HG03108 (cell line): ENCODE measurements at regions not wholly inside any gene's neighbourhood (a gene's known extent, or its start where the extent isn't known, plus 50 kb on each side); places are given as distances from the start of the nearest gene placed in this dataset.

ENCODE experiments used
- ATAC-seq: cut with Tn5 transposase; IDR thresholded peaks from one replicate; pipeline ENCODE4 v1.9.1; 2021; ENCODE audit warnings: moderate library complexity; ENCODE audit not compliant: unreplicated experiment

- no peak for ATAC-seq
Measured at GRCh38 chr2:63658176-63658968, 69.6 kb downstream of the MDH1 start.

GRCh38 chr2:63660060-63660459 is 71.3 kb downstream of the MDH1 start:
- no peak for ATAC-seq

- ATAC-seq: no peak
Measured at GRCh38 chr2:63661076-63661475, 72.3 kb downstream of the MDH1 start.

GRCh38 chr2:63662028-63662804 is 73.5 kb downstream of the MDH1 start:
- ATAC-seq: no peak

GRCh38 chr2:63663013-63663864 is 74.5 kb downstream of the MDH1 start:
- ATAC-seq: no peak

GRCh38 chr2:63665091-63665490 is 76.3 kb downstream of the MDH1 start:
- ATAC-seq: no peak

- no peak for ATAC-seq
Measured at GRCh38 chr2:63665846-63666475, 77.2 kb downstream of the MDH1 start.

- no peak for ATAC-seq
Measured at GRCh38 chr2:63667132-63667700, 78.5 kb downstream of the MDH1 start.

- no peak for ATAC-seq
Measured at GRCh38 chr2:63668000-63668399, 79.2 kb downstream of the MDH1 start.

- no peak for ATAC-seq
Measured at GRCh38 chr2:63668466-63668865, 79.7 kb downstream of the MDH1 start.

GRCh38 chr2:63669596-63669995 is 80.8 kb downstream of the MDH1 start:
- no peak for ATAC-seq

GRCh38 chr2:63673865-63674533 is 85.2 kb downstream of the MDH1 start:
- no peak for ATAC-seq

- no peak for ATAC-seq
Measured at GRCh38 chr2:63675026-63675425, 86.3 kb downstream of the MDH1 start.

GRCh38 chr2:63676135-63676534 is 87.4 kb downstream of the MDH1 start:
- no peak for ATAC-seq

GRCh38 chr2:63678085-63678484 is 89.3 kb downstream of the MDH1 start:
- no peak for ATAC-seq

- ATAC-seq: no peak
Measured at GRCh38 chr2:63678551-63678950, 89.8 kb downstream of the MDH1 start.

- ATAC-seq: no peak
Measured at GRCh38 chr2:63679252-63679855, 90.6 kb downstream of the MDH1 start.

- ATAC-seq: no peak
Measured at GRCh38 chr2:63680455-63680854, 91.7 kb downstream of the MDH1 start.

GRCh38 chr2:63681896-63682295 is 93.1 kb downstream of the MDH1 start:
- ATAC-seq: no peak
